ENCODE measurements at regions not wholly inside any gene's neighbourhood (a gene's known extent, or its start where the extent isn't known, plus 50 kb on each side); places are given as distances from the start of the nearest gene placed in this dataset.

DNA sequence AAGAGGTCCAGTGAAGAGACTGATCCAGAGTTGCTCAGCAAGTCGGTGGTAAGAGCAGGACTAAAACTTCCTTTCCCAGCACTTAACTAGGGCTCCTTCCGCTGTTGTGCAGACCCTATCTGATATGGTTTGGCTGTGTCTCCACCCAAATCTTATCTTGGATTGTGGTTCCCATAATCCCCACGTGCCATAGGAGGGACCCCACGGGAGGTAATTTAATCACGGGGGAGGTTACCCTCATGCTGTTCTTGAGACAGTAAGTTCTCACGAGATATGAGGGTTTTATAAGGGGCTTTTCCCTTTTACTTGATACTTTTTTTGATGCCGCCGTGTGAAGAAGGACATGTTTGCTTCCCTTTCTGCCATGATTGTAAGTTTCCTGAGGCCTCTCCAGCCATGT lies 221.9 kb upstream of the GLRA1 start:
- H3K4me1 ChIP-seq (ENCODE audit: control insufficient read depth in 1 of 2, insufficient read depth in 2 of 2, low read length in 2 of 2) = no peaks in the 10 kb centered on the region
- no peak overlapping the region for H3K4me3 ChIP-seq (replicated peaks in 1 of 2; ENCODE audit: low read depth in 1 of 2, low read length in 2 of 2)
- ChIA-PET CTCF (no interaction called here), RAD21 (ENCODE audit: low non-redundant PET in 1 of 2, low total read pairs in 2 of 2, uncharacterized antibody in 2 of 2, unreplicated experiment in 2 of 2) (no interaction called here), POLR2A (no interaction called here)
- DNase-seq (ENCODE audit: low read depth, low spot score) = no peak
- no peak overlapping the region for H3K4me2 ChIP-seq (ENCODE audit: low read length)
- no peaks in the 10 kb centered on the region for H3K9me3 ChIP-seq (ENCODE audit: control insufficient read depth in 1 of 2, insufficient read depth in 1 of 2, low read depth in 1 of 2, low read length in 2 of 2)
- no peaks in the 10 kb centered on the region for H3K79me2 ChIP-seq (ENCODE audit: insufficient read depth, low read length)
- no peaks in the 10 kb centered on the region for H3K36me3 ChIP-seq (ENCODE audit: control insufficient read depth in 1 of 2, insufficient read depth in 2 of 2, low read length in 2 of 2)
- H4K20me1 ChIP-seq (ENCODE audit: insufficient read depth) = no peaks in the 10 kb centered on the region
- no peak overlapping the region for H3K9ac ChIP-seq (ENCODE audit: low read length)
- no peak for TF ChIP-seq CEBPB (IDR thresholded peaks at IDR 0.05; ENCODE audit: low read depth)
- TF ChIP-seq, protein P1, sequence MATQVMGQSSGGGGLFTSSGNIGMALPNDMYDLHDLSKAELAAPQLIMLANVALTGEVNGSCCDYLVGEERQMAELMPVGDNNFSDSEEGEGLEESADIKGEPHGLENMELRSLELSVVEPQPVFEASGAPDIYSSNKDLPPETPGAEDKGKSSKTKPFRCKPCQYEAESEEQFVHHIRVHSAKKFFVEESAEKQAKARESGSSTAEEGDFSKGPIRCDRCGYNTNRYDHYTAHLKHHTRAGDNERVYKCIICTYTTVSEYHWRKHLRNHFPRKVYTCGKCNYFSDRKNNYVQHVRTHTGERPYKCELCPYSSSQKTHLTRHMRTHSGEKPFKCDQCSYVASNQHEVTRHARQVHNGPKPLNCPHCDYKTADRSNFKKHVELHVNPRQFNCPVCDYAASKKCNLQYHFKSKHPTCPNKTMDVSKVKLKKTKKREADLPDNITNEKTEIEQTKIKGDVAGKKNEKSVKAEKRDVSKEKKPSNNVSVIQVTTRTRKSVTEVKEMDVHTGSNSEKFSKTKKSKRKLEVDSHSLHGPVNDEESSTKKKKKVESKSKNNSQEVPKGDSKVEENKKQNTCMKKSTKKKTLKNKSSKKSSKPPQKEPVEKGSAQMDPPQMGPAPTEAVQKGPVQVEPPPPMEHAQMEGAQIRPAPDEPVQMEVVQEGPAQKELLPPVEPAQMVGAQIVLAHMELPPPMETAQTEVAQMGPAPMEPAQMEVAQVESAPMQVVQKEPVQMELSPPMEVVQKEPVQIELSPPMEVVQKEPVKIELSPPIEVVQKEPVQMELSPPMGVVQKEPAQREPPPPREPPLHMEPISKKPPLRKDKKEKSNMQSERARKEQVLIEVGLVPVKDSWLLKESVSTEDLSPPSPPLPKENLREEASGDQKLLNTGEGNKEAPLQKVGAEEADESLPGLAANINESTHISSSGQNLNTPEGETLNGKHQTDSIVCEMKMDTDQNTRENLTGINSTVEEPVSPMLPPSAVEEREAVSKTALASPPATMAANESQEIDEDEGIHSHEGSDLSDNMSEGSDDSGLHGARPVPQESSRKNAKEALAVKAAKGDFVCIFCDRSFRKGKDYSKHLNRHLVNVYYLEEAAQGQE (IDR thresholded peaks at IDR 0.05; ENCODE audit: low read depth) = no peak
- no peak for TF ChIP-seq SIN3A (IDR thresholded peaks at IDR 0.05; ENCODE audit: low read depth)
- no peak for TF ChIP-seq EZH2 (IDR thresholded peaks at IDR 0.05)
- TF ChIP-seq TCF7L2 (IDR thresholded peaks at IDR 0.05; ENCODE audit: borderline replicate concordance, extremely low read depth, insufficient read depth, insufficient read length) = no peak
- no peak for TF ChIP-seq ZBTB33 (IDR thresholded peaks at IDR 0.05; ENCODE audit: extremely low read depth, insufficient replicate concordance, low read length)
- TF ChIP-seq SRF (IDR thresholded peaks at IDR 0.05; ENCODE audit: low read depth) = no peak
- no peak for TF ChIP-seq ZFX (IDR thresholded peaks at IDR 0.05)
- H2AFZ ChIP-seq (ENCODE audit: low read depth, low read length, poor library complexity, severe bottlenecking) = no peak overlapping the region
- no TSS peak for BruUV-seq (replicated peaks)
- no peak for ATAC-seq
- intact Hi-C loops (cut with micrococcal nuclease) = loop anchor here (10.0 kb wide), 1 partner anchor 358 kb away; no protein-coding TSS in a partner anchor
- H3K27me3 ChIP-seq (ENCODE audit: insufficient read depth, low read length) = peaks cover 18% of the 10 kb centered on the region
- no peaks in the 10 kb centered on the region for H3K9me2 ChIP-seq (ENCODE audit: insufficient read depth)
- no peak overlapping the region for H3K27ac ChIP-seq (ENCODE audit: low read depth, low read length)

All from HCT116 (cell line).